ENCODE measurements at regions not wholly inside any gene's neighbourhood (a gene's known extent, or its start where the extent isn't known, plus 50 kb on each side); places are given as distances from the start of the nearest gene placed in this dataset.

DNA sequence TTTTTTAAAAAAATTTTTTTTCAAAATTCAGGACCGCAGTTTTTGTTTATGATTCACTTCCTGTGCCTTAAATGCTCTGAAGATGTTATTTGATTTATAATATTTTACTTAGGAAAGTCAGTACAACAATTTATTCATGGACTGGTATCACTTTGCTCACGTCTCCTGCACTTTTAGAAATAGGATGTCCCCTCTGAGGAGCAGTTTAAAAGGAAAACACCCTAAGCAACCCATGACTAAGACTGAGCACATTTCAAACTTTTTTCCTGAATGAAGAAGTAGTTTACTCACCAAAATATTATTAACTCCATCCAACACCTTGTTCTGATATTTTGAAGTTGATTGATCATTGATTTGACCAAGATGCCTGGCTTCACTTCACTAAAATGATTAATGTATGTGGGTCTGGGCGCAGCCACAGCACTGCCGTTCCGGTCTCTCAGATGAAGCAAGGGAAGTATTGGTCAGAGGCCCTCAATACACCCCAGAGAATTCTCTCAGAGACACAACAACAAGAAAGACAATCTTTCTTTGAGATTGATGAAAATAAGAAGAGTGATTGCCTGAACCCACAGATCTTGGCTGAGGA is 223.9 kb downstream of the TGFB2 start (continued):
- TF ChIP-seq, protein P1, sequence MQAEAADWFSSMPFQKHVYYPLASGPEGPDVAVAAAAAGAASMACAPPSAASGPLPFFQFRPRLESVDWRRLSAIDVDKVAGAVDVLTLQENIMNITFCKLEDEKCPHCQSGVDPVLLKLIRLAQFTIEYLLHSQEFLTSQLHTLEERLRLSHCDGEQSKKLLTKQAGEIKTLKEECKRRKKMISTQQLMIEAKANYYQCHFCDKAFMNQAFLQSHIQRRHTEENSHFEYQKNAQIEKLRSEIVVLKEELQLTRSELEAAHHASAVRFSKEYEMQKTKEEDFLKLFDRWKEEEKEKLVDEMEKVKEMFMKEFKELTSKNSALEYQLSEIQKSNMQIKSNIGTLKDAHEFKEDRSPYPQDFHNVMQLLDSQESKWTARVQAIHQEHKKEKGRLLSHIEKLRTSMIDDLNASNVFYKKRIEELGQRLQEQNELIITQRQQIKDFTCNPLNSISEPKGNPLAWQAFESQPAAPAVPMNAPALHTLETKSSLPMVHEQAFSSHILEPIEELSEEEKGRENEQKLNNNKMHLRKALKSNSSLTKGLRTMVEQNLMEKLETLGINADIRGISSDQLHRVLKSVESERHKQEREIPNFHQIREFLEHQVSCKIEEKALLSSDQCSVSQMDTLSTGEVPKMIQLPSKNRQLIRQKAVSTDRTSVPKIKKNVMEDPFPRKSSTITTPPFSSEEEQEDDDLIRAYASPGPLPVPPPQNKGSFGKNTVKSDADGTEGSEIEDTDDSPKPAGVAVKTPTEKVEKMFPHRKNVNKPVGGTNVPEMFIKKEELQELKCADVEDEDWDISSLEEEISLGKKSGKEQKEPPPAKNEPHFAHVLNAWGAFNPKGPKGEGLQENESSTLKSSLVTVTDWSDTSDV (CRISPR knock-in tag; IDR thresholded peaks at IDR 0.05) = no peak

DNA sequence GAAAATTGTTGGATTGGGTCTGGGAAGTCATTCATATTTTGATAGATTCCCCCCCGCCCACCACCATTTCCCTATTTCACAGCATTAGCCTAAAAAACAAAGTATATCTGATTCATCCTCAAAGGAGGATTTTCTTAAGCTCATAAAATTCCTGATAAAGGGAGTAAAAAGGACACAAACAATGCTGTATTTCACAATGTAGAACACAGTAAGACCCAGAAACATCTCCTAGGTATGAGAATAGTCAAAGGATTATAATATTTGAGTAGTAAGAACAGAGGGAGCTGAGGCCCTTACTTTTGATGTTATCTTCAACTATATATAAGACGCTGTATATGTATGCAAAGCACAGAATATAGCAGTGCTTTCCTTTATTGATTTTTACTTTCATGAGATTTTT is 225.3 kb downstream of the TGFB2 start:
- POLR2A ChIA-PET = no interaction called here
- intact Hi-C loops (cut with micrococcal nuclease; ENCODE audit: unreplicated experiment) = no loop called here

More for the DNA sequence above, 225.3 kb downstream of the TGFB2 start:
- Histone ChIP-seq H3K9ac (ENCODE audit: insufficient read depth, low read depth, low read length) (no peak overlapping the region), H3K27ac (ENCODE audit: extremely low read length, insufficient read depth, low read length) (no peak overlapping the region), H2AFZ (ENCODE audit: low read length) (no peak overlapping the region), H4K20me1 (ENCODE audit: insufficient read depth, low read length) (no peaks in the 10 kb centered on the region), H3K4me2 (ENCODE audit: low read depth, low read length) (no peak overlapping the region), H3K4me3 (replicated peaks in 1 of 3; ENCODE audit: insufficient read depth in 1 of 3, low read depth in 2 of 3, low read length in 3 of 3) (no peak overlapping the region), H3K9me3 (ENCODE audit: low read length) (no peaks in the 10 kb centered on the region), H3K79me2 (ENCODE audit: insufficient read depth, low read length) (no peaks in the 10 kb centered on the region), H3K27me3 (ENCODE audit: control insufficient read depth in 1 of 2, insufficient read depth in 2 of 2, low read length in 2 of 2) (no peaks in the 10 kb centered on the region), H3K36me3 (replicated peaks in 1 of 2; ENCODE audit: control insufficient read depth in 1 of 2, insufficient read depth in 2 of 2, low read length in 2 of 2) (no peaks in the 10 kb centered on the region), H3K4me1 (ENCODE audit: insufficient read depth, low read length) (no peaks in the 10 kb centered on the region)
- CTCF ChIA-PET (ENCODE audit: low intra/inter-chr PET ratio, low total read pairs) = no interaction called here
- in situ Hi-C loops (cut with HindIII; ENCODE audit: extremely low pct_ligation_motif_present, low pct_unique_long_range_greater_than_20kb) = no loop called here
- FAIRE-seq (no peak), DNase-seq (ENCODE audit: low spot score) (no peak), ATAC-seq (no peak)
- WGBS (ENCODE audit: low lambda C conversion rate) = 3% methylated on average over 2 of the region's 2 CpGs
- TF ChIP-seq NR2F2 (IDR thresholded peaks at IDR 0.05; ENCODE audit: borderline replicate concordance, low read depth) (no peak), CHD4 (IDR thresholded peaks at IDR 0.05; ENCODE audit: borderline replicate concordance, low read length) (no peak), ZNF615 (CRISPR knock-in tag; IDR thresholded peaks at IDR 0.05; ENCODE audit: borderline replicate concordance) (no peak), ZNF383 (CRISPR knock-in tag; IDR thresholded peaks at IDR 0.05; ENCODE audit: borderline replicate concordance) (no peak), FIP1L1 (IDR thresholded peaks at IDR 0.05; ENCODE audit: borderline replicate concordance, insufficient read depth, low read depth, low read length) (no peak), ZNF878 (CRISPR knock-in tag; IDR thresholded peaks at IDR 0.05) (no peak), SIN3A (IDR thresholded peaks at IDR 0.05; ENCODE audit: borderline replicate concordance, low read depth, low read length) (no peak), FOXK1 (CRISPR knock-in tag; IDR thresholded peaks at IDR 0.05; ENCODE audit: borderline replicate concordance, low read depth) (no peak)
- TF ChIP-seq, protein P2, sequence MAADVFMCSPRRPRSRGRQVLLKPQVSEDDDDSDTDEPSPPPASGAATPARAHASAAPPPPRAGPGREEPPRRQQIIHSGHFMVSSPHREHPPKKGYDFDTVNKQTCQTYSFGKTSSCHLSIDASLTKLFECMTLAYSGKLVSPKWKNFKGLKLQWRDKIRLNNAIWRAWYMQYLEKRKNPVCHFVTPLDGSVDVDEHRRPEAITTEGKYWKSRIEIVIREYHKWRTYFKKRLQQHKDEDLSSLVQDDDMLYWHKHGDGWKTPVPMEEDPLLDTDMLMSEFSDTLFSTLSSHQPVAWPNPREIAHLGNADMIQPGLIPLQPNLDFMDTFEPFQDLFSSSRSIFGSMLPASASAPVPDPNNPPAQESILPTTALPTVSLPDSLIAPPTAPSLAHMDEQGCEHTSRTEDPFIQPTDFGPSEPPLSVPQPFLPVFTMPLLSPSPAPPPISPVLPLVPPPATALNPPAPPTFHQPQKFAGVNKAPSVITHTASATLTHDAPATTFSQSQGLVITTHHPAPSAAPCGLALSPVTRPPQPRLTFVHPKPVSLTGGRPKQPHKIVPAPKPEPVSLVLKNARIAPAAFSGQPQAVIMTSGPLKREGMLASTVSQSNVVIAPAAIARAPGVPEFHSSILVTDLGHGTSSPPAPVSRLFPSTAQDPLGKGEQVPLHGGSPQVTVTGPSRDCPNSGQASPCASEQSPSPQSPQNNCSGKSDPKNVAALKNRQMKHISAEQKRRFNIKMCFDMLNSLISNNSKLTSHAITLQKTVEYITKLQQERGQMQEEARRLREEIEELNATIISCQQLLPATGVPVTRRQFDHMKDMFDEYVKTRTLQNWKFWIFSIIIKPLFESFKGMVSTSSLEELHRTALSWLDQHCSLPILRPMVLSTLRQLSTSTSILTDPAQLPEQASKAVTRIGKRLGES (CRISPR knock-in tag; IDR thresholded peaks at IDR 0.05; ENCODE audit: borderline replicate concordance) = no peak
- TF ChIP-seq, protein P3, sequence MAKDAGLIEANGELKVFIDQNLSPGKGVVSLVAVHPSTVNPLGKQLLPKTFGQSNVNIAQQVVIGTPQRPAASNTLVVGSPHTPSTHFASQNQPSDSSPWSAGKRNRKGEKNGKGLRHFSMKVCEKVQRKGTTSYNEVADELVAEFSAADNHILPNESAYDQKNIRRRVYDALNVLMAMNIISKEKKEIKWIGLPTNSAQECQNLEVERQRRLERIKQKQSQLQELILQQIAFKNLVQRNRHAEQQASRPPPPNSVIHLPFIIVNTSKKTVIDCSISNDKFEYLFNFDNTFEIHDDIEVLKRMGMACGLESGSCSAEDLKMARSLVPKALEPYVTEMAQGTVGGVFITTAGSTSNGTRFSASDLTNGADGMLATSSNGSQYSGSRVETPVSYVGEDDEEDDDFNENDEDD (CRISPR knock-in tag; IDR thresholded peaks at IDR 0.05; ENCODE audit: borderline replicate concordance) = no peak
- TF ChIP-seq, protein P4, sequence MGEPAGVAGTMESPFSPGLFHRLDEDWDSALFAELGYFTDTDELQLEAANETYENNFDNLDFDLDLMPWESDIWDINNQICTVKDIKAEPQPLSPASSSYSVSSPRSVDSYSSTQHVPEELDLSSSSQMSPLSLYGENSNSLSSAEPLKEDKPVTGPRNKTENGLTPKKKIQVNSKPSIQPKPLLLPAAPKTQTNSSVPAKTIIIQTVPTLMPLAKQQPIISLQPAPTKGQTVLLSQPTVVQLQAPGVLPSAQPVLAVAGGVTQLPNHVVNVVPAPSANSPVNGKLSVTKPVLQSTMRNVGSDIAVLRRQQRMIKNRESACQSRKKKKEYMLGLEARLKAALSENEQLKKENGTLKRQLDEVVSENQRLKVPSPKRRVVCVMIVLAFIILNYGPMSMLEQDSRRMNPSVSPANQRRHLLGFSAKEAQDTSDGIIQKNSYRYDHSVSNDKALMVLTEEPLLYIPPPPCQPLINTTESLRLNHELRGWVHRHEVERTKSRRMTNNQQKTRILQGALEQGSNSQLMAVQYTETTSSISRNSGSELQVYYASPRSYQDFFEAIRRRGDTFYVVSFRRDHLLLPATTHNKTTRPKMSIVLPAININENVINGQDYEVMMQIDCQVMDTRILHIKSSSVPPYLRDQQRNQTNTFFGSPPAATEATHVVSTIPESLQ (CRISPR knock-in tag; conservative IDR thresholded peaks at IDR 0.05) = no peak
- BruUV-seq (replicated peaks) = no TSS peak

Measured in HepG2 (cell line).